Activated CD4-positive, CD25-positive, alpha-beta regulatory T cell treated with anti-CD3 and anti-CD28 coated beads, Interleukin-2, amount 50 U/mL, for 24 hours (primary cell): ENCODE measurements at regions not wholly inside any gene's neighbourhood (a gene's known extent, or its start where the extent isn't known, plus 50 kb on each side); places are given as distances from the start of the nearest gene placed in this dataset.
A peak's percentile ranks its signal among the peaks of the same experiment; 100 is the strongest.

ENCODE experiments used
- ATAC-seq, 2 donors: fragments of 150-1000 bp; cut with Tn5 transposase; one replicate each; pipeline ENCODE4 v1.10.0; 2021; ENCODE audit warnings: mild to moderate bottlenecking in 1 of 2, moderate library complexity in 1 of 2

DNA sequence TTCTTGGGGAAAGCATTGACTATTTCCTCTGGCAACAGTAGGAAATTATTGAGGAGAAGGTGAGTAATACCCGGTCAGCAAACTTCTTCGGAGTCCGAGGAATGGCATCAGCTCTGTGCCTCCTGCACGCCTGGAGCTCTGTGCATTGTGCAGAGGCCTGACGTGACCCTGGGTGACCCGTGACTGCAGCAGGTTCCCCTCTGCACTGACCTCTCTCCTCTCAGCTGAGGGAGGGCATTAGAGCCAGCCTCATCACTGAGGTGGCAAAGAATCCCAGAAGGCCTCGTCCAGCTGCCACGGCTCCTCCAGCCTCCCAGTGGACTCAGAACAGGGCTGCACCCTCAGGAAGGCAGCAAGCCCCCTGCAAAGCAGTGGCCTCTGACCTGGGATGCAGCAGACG, 502.9 kb downstream of the CD83 start:
- ATAC-seq: no peak

DNA sequence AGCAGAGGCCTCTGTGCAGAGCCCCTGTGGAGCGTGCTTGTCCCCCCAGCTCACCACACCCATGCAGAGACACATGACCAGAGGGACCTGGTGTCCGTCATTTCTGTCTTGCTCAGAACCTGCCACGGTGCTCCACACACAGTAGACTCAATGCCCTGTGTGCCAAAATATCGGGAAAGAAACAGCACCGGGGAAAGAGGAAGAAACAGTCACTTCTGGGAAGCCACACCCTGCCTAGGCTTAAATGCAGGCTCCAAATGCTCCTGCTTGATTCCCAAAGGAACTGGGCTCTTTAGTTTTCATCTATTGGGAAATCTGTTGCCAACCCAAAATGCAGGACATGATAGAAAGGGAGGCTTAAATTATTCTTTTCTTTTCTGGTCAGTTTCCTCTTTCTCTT, 503.9 kb downstream of the CD83 start:
- no peak for ATAC-seq

DNA sequence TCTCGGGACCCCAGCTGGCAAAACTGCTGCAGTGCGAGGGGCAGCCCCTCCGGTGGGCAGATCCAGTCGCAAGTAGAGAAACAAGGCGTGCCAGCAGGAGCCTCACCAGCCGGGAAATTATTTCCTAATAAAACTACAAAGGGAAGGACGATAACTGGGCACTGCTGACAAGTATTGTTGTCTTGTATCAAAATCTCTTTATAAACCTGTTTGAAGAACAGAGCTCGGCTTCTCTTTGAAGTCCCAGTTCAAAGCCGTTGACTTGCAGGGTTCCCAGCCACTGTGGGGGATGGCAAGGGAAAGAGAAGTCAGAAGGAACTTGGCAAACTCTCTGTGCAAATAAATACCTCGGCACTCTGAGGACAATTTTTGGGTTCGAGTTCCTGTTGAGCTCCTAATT, 504.5 kb downstream of the CD83 start:
- ATAC-seq: no peak

DNA sequence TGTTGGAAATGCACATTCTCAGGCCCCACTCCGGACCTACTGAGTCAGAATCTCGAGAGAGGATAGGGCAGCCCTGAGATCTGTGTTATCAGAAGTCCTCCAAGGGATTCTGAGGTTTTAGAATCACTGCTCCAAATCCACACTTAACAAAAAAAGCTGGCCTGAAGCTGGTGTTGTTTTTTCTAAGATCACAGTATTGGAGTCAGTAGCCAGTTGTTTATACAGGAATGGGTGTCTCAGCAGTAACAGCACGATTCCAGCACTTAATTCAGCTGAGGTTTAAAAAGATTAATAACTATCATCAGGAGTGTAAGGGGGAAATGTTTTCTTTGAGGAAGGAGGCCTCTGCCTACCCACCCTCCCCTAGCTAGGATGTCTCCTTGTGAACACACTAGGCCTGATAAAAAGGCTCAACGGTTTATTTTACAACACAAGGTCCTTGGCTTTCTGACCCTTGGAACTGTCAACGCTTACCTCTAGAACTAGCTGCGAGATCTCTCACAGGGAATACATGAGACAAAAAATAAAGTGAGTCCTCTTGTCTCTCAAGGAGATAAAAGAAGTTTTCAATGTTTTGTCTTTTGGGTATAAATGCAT, 505.4 kb downstream of the CD83 start:
- no peak for ATAC-seq

DNA sequence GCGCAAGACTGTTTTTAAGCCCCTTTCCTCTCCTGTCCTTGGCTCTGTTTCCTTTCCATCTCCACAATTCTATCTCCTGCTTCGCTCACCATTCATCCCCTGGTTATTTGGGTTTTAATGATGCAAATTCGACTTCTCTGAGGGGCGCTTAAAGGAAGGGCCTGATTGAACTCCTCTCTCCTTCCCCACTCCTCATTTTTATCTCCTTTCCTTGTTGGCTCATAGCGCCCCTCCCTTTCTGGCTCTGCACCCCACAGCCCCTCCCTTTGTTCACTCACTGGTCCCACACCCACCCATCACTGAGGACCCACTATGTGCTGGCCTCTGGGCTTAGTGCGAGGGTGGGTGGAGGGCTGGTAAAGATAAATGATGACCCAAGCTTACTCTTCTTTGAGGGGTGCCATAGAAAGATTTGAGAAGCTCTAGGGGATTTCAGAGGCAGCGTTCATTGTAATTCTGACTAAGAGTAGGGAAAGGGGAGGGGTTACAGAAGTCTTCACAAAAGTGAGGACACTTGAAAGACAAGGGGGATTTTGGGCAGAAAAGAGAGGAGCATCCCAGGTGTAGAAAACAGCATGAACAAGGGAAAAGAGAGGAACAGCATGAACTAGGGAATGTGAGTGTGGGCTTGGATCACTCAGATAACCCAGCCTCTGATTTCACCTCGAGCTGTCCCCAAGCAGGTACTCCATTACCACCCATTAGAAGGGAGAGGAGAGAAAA, 507.8 kb downstream of the CD83 start:
- no peak for ATAC-seq

DNA sequence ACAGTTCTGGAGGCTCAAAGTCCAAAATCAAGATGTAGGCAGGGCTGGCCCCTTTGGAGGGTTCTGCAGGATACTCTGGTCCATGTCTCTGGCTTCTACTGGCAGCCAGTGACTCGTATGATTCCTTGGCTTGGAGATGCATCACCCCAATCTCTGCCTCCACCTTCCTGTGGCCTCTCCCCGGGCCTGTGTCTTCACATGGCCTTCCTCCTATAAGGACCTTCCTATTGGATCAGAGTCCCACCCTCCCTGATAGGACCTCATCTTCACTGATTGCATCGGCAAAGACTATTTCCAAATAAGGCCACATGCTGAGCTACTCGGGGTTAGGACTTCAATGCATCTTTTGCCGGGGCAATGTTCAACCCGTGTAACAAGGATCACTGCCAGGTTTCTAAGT, 509.0 kb downstream of the CD83 start:
- no peak for ATAC-seq

DNA sequence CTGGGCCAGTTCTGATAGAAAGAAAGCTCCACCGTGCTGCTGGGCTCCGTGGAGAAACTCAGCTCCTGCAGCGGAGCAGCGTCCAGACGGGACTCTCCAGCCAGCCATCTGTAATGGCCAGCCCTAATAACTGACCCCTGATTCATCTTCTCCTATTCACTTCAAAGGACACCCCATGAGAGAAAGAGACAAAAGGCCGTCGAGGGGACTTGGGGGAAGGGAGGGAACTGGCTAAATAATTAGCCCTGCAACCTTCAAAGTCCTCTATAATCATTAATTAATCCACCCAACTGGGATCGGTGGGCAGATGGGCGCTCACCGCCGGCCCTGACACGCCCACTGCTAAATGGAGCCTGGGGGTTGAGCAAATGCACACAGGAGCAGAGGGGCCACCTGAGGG, 512.4 kb downstream of the CD83 start:
- ATAC-seq: no peak

DNA sequence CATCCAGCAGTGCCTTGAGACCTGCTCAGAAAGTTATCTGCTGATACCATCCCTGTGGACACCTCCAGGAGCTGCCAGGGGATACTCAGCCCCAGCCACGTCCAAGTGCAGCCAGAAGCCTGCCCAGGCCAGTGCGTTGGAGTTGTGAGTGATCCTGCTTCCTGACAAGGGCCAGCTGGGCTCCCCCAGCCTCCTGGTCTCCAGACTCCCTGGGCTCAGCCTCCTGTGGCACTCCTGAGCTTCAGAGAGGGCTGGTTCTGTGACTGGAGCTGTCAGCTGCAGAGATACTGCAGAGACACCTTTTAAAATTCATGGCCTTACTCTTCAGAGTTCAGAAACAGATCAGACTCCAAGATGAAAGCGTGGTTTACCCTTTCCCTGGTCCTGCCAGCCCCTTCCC, 515.9 kb downstream of the CD83 start:
- ATAC-seq: no peak

DNA sequence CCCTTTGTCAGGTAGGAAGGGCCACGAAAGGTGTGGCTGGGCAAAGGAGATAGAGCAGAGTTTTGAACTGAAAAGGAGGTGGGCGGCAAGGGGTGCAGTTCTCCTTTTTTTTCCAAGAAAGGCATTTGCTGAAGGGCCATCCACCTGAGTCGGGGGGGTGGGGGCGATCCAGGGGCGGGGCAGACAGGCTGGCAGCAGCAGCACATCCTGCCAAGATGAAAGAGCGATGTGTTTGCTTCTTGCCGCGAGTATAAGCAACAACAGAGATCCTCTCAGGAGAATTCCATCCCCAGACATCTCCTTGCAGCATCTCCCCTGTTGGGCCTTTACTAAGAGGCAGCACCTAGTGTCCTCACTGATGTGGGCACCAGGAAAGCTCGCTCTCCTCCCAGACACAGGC, 516.5 kb downstream of the CD83 start:
- ATAC-seq: no peak

DNA sequence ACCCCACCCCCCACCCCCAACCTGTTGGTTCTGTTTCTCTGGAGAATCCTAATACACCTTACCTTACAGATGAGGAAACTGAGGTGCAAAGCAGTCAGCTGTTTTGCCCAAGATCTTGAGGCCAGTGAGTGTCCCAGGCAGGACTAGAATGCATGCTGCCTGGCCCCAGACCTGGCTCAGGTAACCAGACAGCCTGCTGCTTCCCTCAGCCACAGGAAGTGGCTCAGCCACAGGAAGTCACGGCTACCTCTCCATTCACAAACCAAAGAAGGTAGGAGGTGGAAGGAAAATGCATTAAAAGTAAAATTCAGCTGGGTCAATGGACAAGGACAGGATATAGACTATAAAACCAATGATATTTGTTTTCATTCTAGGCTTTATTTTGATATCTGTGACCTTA, 517.6 kb downstream of the CD83 start:
- ATAC-seq: peak in 1 of 2 donors; percentile 57

DNA sequence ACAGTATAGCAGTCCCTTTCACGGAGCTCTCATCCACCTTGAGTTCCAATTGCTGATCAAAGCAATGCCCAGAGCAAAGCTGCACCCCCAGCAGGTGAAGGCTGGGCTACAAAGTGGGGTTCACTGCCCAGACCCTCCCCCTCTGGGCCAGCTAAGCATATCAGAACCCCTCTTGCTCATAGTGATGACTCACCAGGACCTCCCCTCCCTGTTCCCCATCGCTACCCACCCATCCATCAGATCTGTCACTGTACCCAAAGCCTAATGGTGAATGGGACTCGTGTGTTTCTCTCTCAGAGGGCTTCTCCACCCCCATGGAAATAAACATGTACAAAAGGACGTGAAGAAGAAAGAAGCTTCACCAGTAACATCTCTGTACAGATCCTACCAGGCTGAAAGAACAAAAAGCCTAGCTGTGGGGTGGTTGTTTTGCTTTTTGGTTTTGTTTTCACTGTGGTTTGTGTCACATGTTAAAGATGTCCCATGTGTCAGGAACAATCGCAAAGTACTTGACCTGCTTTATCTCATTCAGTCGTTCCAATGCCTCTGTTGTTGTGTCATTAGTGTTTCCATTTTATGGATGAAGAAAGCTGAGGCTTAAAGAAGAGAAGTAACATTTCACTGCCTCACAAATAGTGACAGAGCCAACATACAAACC, 518.5 kb downstream of the CD83 start:
- peak; percentile 41 to 57 for ATAC-seq

DNA sequence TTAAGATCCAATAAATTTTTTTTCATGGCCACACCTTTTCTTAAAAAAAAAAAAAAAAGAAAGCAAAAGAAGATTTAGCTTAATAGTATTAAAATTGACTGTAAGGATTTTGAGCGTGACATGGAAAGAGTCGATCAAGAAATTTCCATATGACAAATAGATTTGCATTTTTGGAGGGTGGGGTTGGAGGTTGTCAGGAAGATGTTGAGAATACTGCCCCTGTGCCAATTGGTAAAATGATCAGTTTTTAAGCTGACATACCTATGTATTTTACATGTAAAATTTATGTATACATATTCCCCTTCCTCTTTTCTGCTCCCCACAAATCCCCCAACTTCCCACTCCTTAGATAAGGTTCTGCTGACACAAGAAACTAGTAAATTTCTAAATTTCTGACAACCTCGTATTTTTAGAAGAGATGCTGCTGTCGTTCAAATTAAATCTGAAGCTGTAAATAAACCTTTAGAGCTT, 520.9 kb downstream of the CD83 start:
- no peak for ATAC-seq

DNA sequence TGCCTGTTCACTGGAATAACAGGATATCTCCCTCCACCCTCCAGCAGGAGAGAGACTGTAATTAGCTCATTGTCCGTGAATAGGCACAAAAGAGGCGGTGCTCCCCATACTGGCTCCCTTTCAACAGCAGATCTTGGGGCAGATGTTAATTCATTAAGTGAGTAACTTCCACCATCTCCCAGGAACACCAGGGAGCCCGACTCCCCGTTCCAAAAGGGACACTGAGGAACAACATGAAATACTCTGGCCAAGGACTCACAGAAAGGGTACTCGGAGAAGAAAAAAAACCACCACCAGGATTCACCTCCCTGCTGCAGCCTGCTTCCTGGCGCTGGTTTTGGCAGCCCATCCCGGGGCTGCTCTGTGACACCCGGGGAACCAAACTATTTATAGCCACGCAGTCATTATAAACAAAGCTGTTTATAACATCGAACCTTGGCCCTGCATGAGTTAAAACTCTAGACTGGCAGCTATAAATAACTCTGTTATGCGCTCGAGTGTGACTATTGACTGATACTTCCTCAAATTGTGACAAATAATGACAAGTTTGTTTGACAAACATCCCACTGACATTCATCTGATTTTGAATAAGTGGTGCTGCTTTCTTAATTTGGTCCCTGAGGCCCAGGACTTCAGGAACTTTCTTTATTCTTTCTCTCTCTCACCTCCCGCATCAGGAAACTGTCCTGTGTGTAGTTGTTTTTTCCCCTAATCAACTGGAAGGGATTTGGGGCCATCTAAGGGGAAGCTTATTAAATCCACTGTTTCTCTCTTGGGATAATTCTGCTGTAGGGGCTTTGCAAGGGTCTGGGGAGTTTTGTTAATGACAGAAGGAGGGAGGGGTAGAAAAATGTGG, 521.6 kb downstream of the CD83 start:
- no peak for ATAC-seq

DNA sequence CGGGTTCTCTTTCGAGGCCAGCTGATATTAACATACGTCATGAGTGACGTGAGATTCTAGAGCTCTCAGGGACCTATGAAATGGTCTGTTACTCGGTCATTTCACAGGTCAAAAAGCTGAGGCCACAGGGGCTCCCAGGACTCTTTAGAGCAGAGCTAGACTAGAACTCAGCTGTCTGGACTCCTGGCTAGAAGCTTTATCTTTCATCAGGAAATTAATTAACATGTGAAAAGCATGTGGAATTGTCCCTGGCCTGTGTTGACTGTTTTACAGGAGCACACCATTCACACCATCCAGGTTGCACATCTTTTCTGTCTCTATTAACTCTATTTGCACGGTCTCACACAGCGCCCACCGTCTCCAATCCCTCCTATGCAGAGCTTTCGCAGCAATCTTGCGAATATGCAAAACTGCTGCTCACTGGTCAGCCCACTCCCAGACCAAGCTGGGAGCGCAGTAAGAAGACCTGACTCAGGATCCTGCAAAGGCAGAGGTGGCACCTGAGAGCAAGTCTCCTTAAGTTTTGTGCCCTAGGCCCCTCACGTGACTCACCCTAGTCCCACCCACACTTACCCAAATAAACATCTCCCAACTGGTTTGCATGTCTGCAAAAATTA, 522.5 kb downstream of the CD83 start:
- no peak for ATAC-seq

DNA sequence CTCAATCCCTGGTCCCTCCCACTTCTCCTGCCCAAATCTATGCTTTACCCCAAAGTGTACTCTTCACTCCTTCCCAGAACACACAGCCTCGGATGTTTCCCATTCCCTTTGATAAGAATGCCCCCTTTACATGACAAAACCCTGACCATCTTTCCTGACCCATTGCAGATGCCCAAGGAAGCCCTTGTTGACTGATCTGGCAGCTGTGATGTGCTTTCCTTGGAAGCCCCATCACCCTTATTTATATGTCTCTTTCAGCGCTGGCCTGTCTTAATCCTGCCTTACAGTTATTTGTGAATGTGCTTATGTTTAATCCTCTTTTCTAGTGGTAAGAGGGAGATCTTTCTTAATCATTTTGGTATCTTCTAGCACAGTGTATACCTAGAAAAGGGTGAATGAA, 523.1 kb downstream of the CD83 start:
- no peak for ATAC-seq

DNA sequence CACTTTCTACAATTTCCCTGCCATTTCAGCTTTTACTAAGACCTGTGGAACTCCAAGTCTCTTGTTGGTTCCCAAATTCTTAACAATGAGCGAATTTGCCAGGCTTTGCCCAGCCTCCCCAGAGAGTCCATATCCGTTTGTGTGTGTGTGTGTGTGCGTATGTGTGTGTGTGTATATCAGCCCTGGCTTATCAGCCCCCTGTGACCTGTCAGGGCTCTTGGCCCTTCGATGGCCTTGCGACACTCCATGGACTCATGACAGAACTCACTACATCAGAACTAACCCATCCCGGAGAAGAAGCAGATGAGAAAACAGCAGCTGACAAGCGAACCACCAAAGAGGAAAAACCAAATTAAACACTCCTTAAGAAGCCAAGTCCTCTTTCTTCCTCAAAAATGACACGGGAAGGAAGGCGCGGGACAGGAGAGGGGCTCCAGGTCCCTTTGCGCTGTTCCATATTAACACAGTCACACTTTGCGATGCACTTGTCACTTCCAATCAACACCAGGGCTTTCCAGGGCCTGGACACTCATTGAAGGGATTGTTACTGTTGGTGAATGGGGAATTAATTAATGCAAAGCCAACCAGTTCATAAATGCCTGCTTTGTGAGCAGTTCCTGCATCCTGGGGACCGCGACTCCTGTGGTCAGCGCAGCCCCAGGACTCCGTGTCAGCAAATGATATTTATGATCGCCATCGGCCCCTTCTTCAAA, 524.0 kb downstream of the CD83 start:
- ATAC-seq: no peak

DNA sequence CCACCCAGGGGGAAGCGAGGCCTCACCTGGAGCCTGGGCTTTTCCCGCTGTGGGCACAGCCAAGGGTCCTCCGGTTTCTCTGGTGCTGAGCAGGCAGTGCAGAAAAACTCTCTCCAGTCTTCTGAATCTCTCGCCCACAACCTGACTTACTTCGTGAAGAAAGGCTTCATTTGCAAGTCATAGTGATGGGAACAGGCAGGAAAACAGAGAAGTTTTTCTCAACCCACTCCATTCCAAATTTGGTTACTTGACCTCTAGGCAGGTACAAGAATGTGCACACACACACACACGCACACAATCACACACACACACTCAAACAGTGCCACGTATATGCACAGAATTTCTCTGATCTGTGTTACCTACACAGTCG, 524.5 kb downstream of the CD83 start:
- no peak for ATAC-seq

DNA sequence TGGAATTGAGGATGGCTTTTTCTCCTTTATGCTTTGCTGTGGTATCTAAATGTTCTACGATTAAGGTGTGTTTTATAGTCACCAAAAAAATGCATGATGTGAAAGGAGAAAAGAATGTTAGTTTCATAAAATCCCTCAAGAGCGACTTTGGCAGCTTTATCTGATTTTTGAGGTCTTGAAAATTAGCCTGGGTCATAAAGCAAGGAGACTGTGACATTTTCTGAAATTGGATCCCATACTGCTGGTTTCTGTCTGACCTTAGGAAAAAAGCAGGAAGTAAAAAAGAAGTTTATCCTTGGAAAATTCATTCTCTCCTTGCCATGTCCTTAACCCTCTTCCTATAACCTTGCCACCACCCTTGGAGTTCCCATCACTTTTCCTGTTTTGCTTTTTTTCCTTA, 525.3 kb downstream of the CD83 start:
- no peak for ATAC-seq

DNA sequence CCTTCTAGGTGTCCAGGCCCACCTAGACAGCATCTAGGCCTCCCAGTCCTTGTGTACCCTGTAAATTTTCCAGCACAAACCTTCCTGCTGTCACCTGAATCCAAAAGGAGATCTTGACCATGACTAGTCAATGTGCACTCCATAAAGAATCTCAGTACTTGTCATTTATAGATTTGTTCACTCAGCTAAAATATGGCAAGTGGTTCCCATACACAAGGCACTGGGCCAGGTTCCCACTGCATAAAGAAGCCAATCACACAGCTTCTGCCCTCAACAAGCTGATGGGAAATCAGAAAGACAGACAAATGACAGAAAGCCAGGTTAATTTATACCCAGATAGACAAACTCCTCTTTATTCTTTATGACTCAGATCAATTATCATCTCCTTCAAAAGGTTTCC, 526.8 kb downstream of the CD83 start:
- ATAC-seq: no peak

DNA sequence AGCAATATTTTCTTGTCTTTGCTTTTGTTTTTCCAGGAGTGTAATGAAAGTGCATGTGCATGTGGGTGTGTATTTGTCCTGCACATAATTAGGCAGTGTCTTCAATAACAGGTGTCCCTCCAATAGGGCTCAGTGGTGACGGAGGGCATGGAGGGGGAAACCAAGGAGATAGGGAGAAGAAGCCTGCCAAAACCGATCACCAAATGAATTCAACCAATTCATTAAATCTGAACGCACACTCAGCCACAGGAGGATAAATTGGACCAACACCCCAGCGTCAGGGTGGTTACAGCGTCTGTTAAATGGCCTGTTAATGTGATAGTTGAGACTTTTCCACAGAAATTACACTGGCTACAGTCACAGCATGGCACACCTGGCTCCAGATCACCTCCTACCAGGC, 527.6 kb downstream of the CD83 start:
- no peak for ATAC-seq

DNA sequence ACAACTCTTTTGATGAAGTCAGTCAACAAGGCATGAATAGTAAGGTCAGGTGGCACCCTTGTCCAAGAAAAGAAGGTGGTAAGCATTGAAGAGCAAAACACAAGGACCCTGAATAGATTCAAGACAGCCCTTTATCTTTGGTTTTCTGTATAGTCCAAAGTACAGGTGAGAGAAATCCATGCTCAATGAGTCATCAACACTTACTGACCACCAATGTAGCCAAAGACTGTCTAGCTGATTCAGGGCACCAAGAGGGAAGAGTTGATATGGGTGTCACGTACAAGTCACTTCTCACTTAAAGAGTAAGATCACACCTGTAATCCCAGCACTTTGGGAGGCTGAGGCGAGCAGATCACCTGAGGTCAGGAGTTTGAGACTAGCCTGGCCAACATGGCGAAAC, 528.3 kb downstream of the CD83 start:
- ATAC-seq: no peak

DNA sequence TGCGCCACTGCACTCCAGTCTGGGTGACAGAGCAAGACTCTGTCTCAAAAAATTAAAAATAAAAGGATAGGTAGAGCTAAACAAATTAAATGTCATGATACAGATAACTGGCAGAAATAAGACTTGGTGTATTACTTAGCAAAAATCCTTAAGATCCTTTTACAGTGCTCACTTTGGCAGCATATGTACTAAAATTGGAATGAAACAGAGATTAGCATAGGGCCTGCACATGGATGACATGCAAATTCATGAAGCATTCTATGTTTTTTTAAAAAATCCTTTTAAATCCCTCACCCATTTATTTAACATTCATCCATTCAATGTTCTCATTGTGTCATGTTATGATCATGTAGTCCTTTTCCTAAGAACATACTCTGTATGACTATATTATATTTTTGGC, 528.8 kb downstream of the CD83 start:
- ATAC-seq: no peak
